ENCODE measurements at regions not wholly inside any gene's neighbourhood (a gene's known extent, or its start where the extent isn't known, plus 50 kb on each side); places are given as distances from the start of the nearest gene placed in this dataset.

DNA sequence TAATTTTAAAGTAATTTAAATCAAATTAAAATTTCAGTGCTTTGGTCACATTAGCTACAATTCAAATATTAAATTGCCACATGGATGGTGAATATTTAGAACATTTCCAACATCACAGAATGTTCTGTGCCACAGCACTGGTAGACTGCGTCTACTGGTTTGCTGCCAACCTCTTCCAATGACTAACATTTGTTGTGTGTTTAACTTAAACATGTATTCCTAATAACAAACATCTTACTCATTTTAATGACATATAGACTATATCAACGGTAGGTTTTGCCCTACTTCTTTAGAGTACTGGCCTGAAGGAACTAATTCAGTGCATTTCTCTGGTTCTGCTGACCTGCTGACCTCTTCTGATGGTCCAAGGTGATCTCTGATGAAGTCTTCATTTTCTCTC, 157.6 kb downstream of the DCK start:
- intact Hi-C loops (cut with micrococcal nuclease; ENCODE audit: unreplicated experiment): no loop called here
- H3K27ac ChIP-seq: no peak overlapping the region

DNA sequence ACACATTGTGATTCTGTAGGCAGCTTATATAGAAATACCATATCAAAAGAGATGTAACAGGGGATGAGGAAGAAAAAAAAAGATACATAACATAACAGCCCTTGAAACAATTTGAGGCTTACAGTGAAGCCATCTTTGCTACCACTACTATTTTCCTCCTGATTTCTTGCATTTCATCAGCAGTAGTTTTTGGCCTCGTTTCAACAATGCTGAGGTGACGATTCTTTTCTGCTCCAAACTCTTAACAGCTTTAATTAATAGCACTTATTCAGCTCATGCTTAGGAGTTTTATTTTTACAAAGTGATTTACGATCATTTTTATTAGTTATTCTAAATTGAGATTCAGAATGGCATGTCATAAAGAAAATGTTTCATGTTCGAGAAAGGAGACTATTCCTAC, 163.2 kb downstream of the DCK start:
- Histone ChIP-seq H3K9me3 (ENCODE audit: insufficient read depth, low read depth) (no peaks in the 10 kb centered on the region), H3F3A (ENCODE audit: insufficient read depth, low read depth) (no peaks in the 10 kb centered on the region), H3K9me2 (ENCODE audit: insufficient read depth) (no peaks in the 10 kb centered on the region), H3K4me1 (replicated peaks; ENCODE audit: insufficient read depth) (no peaks in the 10 kb centered on the region), H4K20me1 (ENCODE audit: insufficient read depth) (no peaks in the 10 kb centered on the region), H3K79me2 (ENCODE audit: low read depth) (no peaks in the 10 kb centered on the region), H3K36me3 (ENCODE audit: low read depth) (no peaks in the 10 kb centered on the region), H3K4me3 (no peak overlapping the region), H3K27me3 (ENCODE audit: insufficient read depth, low read depth) (no peaks in the 10 kb centered on the region), H3K27ac (no peak overlapping the region), H2AFZ (no peak overlapping the region), H3K4me2 (no peak overlapping the region)
- no peak for DNase-seq
- BruUV-seq (replicated peaks): no TSS peak
- ChIA-PET CTCF (no interaction called here), POLR2A (ENCODE audit: unreplicated experiment) (interaction anchor here (0.7 kb wide), 2 partner anchors 41 to 411 kb away, joined by 5 to 7 read pairs; no protein-coding TSS in a partner anchor)
- intact Hi-C loops (cut with micrococcal nuclease; ENCODE audit: unreplicated experiment): no loop called here
- no peak for TF ChIP-seq EZH2 (IDR thresholded peaks at IDR 0.05; ENCODE audit: low read depth)
- TF ChIP-seq, protein P1, sequence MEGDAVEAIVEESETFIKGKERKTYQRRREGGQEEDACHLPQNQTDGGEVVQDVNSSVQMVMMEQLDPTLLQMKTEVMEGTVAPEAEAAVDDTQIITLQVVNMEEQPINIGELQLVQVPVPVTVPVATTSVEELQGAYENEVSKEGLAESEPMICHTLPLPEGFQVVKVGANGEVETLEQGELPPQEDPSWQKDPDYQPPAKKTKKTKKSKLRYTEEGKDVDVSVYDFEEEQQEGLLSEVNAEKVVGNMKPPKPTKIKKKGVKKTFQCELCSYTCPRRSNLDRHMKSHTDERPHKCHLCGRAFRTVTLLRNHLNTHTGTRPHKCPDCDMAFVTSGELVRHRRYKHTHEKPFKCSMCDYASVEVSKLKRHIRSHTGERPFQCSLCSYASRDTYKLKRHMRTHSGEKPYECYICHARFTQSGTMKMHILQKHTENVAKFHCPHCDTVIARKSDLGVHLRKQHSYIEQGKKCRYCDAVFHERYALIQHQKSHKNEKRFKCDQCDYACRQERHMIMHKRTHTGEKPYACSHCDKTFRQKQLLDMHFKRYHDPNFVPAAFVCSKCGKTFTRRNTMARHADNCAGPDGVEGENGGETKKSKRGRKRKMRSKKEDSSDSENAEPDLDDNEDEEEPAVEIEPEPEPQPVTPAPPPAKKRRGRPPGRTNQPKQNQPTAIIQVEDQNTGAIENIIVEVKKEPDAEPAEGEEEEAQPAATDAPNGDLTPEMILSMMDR (conservative IDR thresholded peaks at IDR 0.05): no peak

More for the DNA sequence above, 157.6 kb downstream of the DCK start:
- H3K9me2 ChIP-seq (ENCODE audit: insufficient read depth): no peaks in the 10 kb centered on the region
- no peaks in the 10 kb centered on the region for H3F3A ChIP-seq (ENCODE audit: insufficient read depth, low read depth)
- H3K9me3 ChIP-seq (ENCODE audit: insufficient read depth, low read depth): no peaks in the 10 kb centered on the region
- no peaks in the 10 kb centered on the region for H3K4me1 ChIP-seq (replicated peaks; ENCODE audit: insufficient read depth)
- no peaks in the 10 kb centered on the region for H3K79me2 ChIP-seq (ENCODE audit: low read depth)
- no peak overlapping the region for H3K4me2 ChIP-seq
- no peak for DNase-seq
- no TSS peak for BruUV-seq (replicated peaks)
- CTCF ChIA-PET: no interaction called here
- H2AFZ ChIP-seq: no peak overlapping the region
- POLR2A ChIA-PET (ENCODE audit: unreplicated experiment): no interaction called here
- TF ChIP-seq EZH2 (IDR thresholded peaks at IDR 0.05; ENCODE audit: low read depth): no peak
- H3K4me3 ChIP-seq: no peak overlapping the region
- no peaks in the 10 kb centered on the region for H3K36me3 ChIP-seq (ENCODE audit: low read depth)
- H3K27me3 ChIP-seq (ENCODE audit: insufficient read depth, low read depth): no peaks in the 10 kb centered on the region
- no peaks in the 10 kb centered on the region for H4K20me1 ChIP-seq (ENCODE audit: insufficient read depth)

DNA sequence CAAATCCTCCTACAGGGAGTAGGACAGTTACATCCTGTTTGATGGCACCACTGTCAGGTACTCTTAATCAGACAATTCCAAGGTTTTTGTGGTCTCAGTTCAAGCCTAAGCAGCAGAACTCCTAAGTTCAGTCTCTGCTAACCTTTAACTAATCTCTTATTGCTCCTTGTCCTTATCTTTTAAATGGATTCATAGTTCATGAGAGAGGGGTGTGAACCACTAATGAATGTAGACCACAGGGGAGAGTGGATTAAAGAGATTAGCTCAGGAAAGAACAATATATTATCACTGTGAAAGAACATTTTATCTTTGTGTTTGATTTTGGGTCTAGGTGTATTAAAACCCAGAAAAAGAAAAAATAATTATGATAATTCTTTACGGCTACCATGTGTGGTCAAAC, 168.9 kb downstream of the DCK start:
- Histone ChIP-seq H3K36me3 (ENCODE audit: low read depth) (no peaks in the 10 kb centered on the region), H3K27ac (no peak overlapping the region), H2AFZ (no peak overlapping the region), H4K20me1 (ENCODE audit: insufficient read depth) (no peaks in the 10 kb centered on the region), H3K79me2 (ENCODE audit: low read depth) (no peaks in the 10 kb centered on the region), H3K9me2 (ENCODE audit: insufficient read depth) (no peaks in the 10 kb centered on the region), H3F3A (ENCODE audit: insufficient read depth, low read depth) (no peaks in the 10 kb centered on the region), H3K4me2 (no peak overlapping the region), H3K27me3 (ENCODE audit: insufficient read depth, low read depth) (no peaks in the 10 kb centered on the region), H3K9me3 (ENCODE audit: insufficient read depth, low read depth) (no peaks in the 10 kb centered on the region), H3K4me3 (no peak overlapping the region), H3K4me1 (replicated peaks; ENCODE audit: insufficient read depth) (no peaks in the 10 kb centered on the region)
- ChIA-PET CTCF (no interaction called here), POLR2A (ENCODE audit: unreplicated experiment) (no interaction called here)
- intact Hi-C loops (cut with micrococcal nuclease; ENCODE audit: unreplicated experiment): no loop called here
- TF ChIP-seq, protein P1 (conservative IDR thresholded peaks at IDR 0.05): no peak
- no peak for TF ChIP-seq EZH2 (IDR thresholded peaks at IDR 0.05; ENCODE audit: low read depth)
- DNase-seq: no peak
- BruUV-seq (replicated peaks): no TSS peak

DNA sequence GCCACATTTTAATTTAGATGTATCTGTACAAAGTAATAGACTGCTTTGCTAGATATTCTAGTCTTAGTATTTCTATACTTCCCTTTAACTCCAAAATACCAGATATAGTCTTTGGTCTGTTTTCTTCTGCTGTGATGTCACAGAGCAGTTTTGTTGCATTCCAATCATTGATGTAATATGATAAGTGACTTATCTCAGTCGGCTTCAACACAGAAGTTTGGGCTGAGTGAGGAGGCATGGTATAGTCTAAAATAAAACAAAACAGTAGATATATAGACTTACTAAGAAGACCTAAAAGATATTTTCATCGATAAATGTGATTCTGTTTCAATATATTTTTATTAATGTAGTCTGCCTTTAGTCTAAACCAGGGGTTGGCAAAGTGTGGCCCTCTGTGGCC, 169.9 kb downstream of the DCK start:
- H3K27ac ChIP-seq: no peak overlapping the region
- H3K9me3 ChIP-seq (ENCODE audit: insufficient read depth, low read depth): no peaks in the 10 kb centered on the region
- CTCF ChIA-PET: no interaction called here
- no peak for TF ChIP-seq EZH2 (IDR thresholded peaks at IDR 0.05; ENCODE audit: low read depth)
- TF ChIP-seq, protein P1 (conservative IDR thresholded peaks at IDR 0.05): no peak
- H3K4me2 ChIP-seq: no peak overlapping the region
- no peaks in the 10 kb centered on the region for H3K79me2 ChIP-seq (ENCODE audit: low read depth)
- H3K4me1 ChIP-seq (replicated peaks; ENCODE audit: insufficient read depth): no peaks in the 10 kb centered on the region
- no TSS peak for BruUV-seq (replicated peaks)
- POLR2A ChIA-PET (ENCODE audit: unreplicated experiment): no interaction called here
- no peak overlapping the region for H2AFZ ChIP-seq
- no peak for DNase-seq
- H3K36me3 ChIP-seq (ENCODE audit: low read depth): no peaks in the 10 kb centered on the region
- H3K27me3 ChIP-seq (ENCODE audit: insufficient read depth, low read depth): no peaks in the 10 kb centered on the region
- H3F3A ChIP-seq (ENCODE audit: insufficient read depth, low read depth): no peaks in the 10 kb centered on the region
- intact Hi-C loops (cut with micrococcal nuclease; ENCODE audit: unreplicated experiment): no loop called here
- no peak overlapping the region for H3K4me3 ChIP-seq
- H4K20me1 ChIP-seq (ENCODE audit: insufficient read depth): no peaks in the 10 kb centered on the region
- H3K9me2 ChIP-seq (ENCODE audit: insufficient read depth): no peaks in the 10 kb centered on the region

Data from PC-9 (cell line).